ENCODE measurements at regions not wholly inside any gene's neighbourhood (a gene's known extent, or its start where the extent isn't known, plus 50 kb on each side); places are given as distances from the start of the nearest gene placed in this dataset.

GRCh38 chr20:60352017-60352416, 393.8 kb downstream of the CDH26 start:
- TF ChIP-seq, protein P1, sequence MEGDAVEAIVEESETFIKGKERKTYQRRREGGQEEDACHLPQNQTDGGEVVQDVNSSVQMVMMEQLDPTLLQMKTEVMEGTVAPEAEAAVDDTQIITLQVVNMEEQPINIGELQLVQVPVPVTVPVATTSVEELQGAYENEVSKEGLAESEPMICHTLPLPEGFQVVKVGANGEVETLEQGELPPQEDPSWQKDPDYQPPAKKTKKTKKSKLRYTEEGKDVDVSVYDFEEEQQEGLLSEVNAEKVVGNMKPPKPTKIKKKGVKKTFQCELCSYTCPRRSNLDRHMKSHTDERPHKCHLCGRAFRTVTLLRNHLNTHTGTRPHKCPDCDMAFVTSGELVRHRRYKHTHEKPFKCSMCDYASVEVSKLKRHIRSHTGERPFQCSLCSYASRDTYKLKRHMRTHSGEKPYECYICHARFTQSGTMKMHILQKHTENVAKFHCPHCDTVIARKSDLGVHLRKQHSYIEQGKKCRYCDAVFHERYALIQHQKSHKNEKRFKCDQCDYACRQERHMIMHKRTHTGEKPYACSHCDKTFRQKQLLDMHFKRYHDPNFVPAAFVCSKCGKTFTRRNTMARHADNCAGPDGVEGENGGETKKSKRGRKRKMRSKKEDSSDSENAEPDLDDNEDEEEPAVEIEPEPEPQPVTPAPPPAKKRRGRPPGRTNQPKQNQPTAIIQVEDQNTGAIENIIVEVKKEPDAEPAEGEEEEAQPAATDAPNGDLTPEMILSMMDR (IDR thresholded peaks at IDR 0.05; ENCODE audit: insufficient read depth, low read depth, low read length): no peak
- no peak for TF ChIP-seq EZH2 (IDR thresholded peaks at IDR 0.05; ENCODE audit: insufficient read depth, low read length)

Data from astrocyte (in vitro differentiated cells and primary cell).